ENCODE measurements at regions not wholly inside any gene's neighbourhood (a gene's known extent, or its start where the extent isn't known, plus 50 kb on each side); places are given as distances from the start of the nearest gene placed in this dataset.
"Not testable (repeated sequence)": the region's sequence is repeated elsewhere in the genome, so short reads cannot be mapped to it uniquely, and the experiment has no call there.

- H3K4me3 ChIP-seq (ENCODE audit: low read depth, low read length), result no peak overlapping the region
- no peak for DNase-seq (ENCODE audit: low read depth)
- TF ChIP-seq MAX (IDR thresholded peaks at IDR 0.05; ENCODE audit: low read depth, low read length) (no peak), MYC (IDR thresholded peaks at IDR 0.05; ENCODE audit: low read depth, low read length) (no peak), POLR2A (IDR thresholded peaks at IDR 0.05; ENCODE audit: extremely low read depth, insufficient read length) (no peak)
- TF ChIP-seq, protein P1, sequence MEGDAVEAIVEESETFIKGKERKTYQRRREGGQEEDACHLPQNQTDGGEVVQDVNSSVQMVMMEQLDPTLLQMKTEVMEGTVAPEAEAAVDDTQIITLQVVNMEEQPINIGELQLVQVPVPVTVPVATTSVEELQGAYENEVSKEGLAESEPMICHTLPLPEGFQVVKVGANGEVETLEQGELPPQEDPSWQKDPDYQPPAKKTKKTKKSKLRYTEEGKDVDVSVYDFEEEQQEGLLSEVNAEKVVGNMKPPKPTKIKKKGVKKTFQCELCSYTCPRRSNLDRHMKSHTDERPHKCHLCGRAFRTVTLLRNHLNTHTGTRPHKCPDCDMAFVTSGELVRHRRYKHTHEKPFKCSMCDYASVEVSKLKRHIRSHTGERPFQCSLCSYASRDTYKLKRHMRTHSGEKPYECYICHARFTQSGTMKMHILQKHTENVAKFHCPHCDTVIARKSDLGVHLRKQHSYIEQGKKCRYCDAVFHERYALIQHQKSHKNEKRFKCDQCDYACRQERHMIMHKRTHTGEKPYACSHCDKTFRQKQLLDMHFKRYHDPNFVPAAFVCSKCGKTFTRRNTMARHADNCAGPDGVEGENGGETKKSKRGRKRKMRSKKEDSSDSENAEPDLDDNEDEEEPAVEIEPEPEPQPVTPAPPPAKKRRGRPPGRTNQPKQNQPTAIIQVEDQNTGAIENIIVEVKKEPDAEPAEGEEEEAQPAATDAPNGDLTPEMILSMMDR (IDR thresholded peaks at IDR 0.05; ENCODE audit: low read depth, low read length), result no peak
Measured at GRCh38 chr14:61145903-61146481, 135.1 kb downstream of the TMEM30B start.

DNA sequence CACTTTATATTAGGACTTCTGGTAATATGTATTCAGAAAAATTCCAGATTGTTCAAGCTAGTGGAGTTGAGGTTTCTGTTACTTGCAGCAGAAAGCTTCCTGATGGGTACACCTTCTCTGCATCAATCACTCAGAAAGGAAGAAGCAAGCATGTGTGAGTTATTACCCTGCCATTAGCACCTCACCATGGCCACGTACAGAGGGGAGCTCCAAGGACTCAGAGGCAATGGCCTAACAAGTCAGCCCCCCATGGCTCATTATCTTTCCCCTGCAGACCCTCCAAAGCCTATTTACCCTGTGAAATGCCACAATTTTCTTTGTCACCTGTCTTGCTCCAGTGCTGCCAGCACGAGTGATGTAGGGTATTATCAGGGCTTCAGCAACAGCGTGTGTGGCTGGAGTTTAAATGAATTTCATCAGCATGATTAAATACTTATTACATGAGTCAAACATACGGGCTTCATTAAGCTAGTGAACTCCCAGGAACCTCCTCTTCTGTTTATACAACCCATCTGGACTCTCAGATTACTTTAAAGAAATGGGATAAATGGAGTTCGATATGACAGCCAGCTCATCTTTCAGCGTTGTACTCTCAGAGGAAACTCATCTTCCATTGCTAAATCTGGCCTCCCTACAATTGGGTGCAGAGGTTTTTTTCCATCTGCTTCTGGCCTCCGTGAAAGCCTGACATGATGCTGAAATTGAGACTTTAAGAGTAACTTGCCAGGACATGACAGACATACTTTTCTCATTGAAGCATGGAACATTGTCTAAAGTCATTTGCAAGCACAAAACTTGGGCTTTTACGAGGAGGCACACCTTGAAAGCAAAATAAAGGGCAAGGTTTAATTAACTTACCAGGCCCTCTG lies 135.9 kb downstream of the TMEM30B start:
- TF ChIP-seq POLR2A (IDR thresholded peaks at IDR 0.05; ENCODE audit: extremely low read depth, insufficient read length) (no peak), MYC (IDR thresholded peaks at IDR 0.05; ENCODE audit: low read depth, low read length) (no peak), MAX (IDR thresholded peaks at IDR 0.05; ENCODE audit: low read depth, low read length) (no peak)
- TF ChIP-seq, protein P1 (IDR thresholded peaks at IDR 0.05; ENCODE audit: low read depth, low read length), result no peak
- no peak overlapping the region for H3K4me3 ChIP-seq (ENCODE audit: low read depth, low read length)
- DNase-seq (ENCODE audit: low read depth), result no peak

DNA sequence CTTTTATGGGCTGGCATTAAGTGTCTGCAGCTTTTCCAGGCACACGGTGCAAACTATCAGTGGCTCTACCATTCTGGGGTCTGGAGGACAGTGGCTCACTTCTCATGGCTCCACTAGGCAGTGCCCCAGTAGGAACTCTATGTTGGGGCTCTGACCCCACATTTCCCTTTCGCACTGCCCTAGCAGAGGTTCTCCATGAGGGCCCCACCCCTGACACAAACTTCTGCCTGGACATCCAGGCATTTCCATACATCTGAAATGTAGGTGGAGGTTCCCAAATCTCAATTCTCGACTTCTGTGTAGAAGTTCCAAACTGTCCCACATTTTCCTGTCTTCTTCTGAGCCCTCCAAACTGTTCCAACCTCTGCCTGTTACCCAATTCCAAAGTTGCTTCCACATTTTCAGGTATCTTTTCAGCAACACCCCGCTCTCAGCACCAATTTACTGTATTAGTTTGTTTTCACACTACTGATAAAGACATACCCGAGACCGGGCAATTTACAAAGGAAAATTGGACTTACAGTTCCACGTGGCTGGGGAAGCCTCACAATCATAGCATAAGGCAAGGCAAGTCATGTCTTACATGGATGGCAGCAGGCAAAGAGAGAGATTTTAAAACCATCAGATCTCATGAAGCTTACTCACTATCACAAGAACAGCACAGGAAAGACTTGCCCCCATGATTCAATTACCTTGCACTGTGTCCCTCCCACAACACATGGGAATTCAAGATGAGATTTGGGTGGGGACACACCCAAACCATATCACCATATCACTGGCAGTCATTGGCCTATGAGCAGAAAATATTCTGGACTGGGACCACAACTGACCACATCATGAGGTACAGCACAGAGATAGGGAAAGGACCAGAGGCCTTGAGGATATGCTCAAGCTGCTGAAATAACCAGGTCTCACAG lies 136.8 kb downstream of the TMEM30B start:
- DNase-seq (ENCODE audit: low read depth); H3K4me3 ChIP-seq (ENCODE audit: low read depth, low read length): not testable (repeated sequence)

DNA sequence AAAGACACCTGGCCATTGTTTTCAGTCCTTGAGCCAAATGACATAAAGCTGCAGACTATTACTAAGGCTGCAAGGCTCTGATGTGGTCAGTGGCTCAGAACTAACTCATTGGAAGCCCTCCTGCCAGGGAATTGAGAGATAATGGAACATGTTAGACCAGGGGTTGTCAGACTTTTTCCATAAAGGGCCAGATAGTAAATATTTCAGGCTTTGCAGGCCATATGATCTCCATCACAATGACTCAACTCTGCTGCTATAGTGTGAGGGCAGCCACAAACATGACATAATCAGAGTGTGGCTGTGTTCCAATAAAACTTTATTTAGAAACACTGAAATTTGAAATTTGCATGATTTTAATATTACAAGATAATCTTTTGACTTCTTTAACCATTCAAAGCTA lies 140.3 kb downstream of the TMEM30B start:
- no peak for DNase-seq (ENCODE audit: low read depth)
- TF ChIP-seq, protein P1 (IDR thresholded peaks at IDR 0.05; ENCODE audit: low read depth, low read length), result no peak
- no peak for TF ChIP-seq MYC (IDR thresholded peaks at IDR 0.05; ENCODE audit: low read depth, low read length)
- no peak for TF ChIP-seq POLR2A (IDR thresholded peaks at IDR 0.05; ENCODE audit: extremely low read depth, insufficient read length)
- no peak for TF ChIP-seq MAX (IDR thresholded peaks at IDR 0.05; ENCODE audit: low read depth, low read length)
- no peak overlapping the region for H3K4me3 ChIP-seq (ENCODE audit: low read depth, low read length)

- DNase-seq (ENCODE audit: low read depth), result no peak
- no peak overlapping the region for H3K4me3 ChIP-seq (ENCODE audit: low read depth, low read length)
- TF ChIP-seq POLR2A (IDR thresholded peaks at IDR 0.05; ENCODE audit: extremely low read depth, insufficient read length), result no peak
- TF ChIP-seq, protein P1 (IDR thresholded peaks at IDR 0.05; ENCODE audit: low read depth, low read length), result no peak
- no peak for TF ChIP-seq MAX (IDR thresholded peaks at IDR 0.05; ENCODE audit: low read depth, low read length)
- TF ChIP-seq MYC (IDR thresholded peaks at IDR 0.05; ENCODE audit: low read depth, low read length), result no peak
Measured at GRCh38 chr14:61140271-61140670, 140.9 kb downstream of the TMEM30B start.
